Sigmoid colon (tissue), 6 donors: ENCODE measurements at regions not wholly inside any gene's neighbourhood (a gene's known extent, or its start where the extent isn't known, plus 50 kb on each side); places are given as distances from the start of the nearest gene placed in this dataset.

Experiments used
- DNase-seq: peaks from one replicate; pipeline ENCODE4 v3.0.0-alpha.2; 2019
- H3K27ac ChIP-seq, 4 donors: fragments of 200-600 bp; sonication (generic); one replicate each; pipeline ENCODE4 v1.5.1; 2016 to 2019; ENCODE audit warnings: mild to moderate bottlenecking in 1 of 4
- H3K27me3 ChIP-seq, 3 donors: fragments of 200-600 bp; sonication (generic); one replicate each; pipeline ENCODE4 v1.5.1; 2019; ENCODE audit warnings: mild to moderate bottlenecking in 1 of 3
- H3K36me3 ChIP-seq, 4 donors: fragments of 200-600 bp; sonication (generic); one replicate each; pipeline ENCODE4 v1.5.1; 2016 to 2019
- H3K4me1 ChIP-seq, 4 donors: fragments of 200-600 bp; sonication (generic); one replicate each; pipeline ENCODE4 v1.5.1; 2017 to 2019
- H3K4me3 ChIP-seq, 4 donors: fragments of 200-600 bp; sonication (generic); one replicate each; pipeline ENCODE4 v1.5.1; 2017 to 2019; ENCODE audit warnings: mild to moderate bottlenecking in 2 of 4, moderate library complexity in 1 of 4
- H3K9me3 ChIP-seq, 4 donors: fragments of 200-600 bp in 3 of 4; sonication (generic) in 3 of 4; one replicate each; pipeline versions ENCODE4 v1.5.1 to v1.6.1; 2013 to 2019
- EP300 ChIP-seq, 4 donors: sonication (generic); formaldehyde crosslinking; IDR thresholded peaks; one replicate each; pipeline ENCODE4 v1.6.1; 2017; ENCODE audit warnings: antibody characterized with exemption in 4 of 4
- POLR2A ChIP-seq, 2 donors: fragments of 450-650 bp; IDR thresholded peaks; one replicate each; pipeline ENCODE4 v1.6.1; 2016; ENCODE audit warnings: antibody characterized with exemption in 2 of 2, mild to moderate bottlenecking in 2 of 2, moderate library complexity in 2 of 2
- POLR2AphosphoS5 ChIP-seq, 4 donors: sonication (generic); formaldehyde crosslinking; IDR thresholded peaks; one replicate each; pipeline ENCODE4 v1.6.1; 2017; ENCODE audit warnings: antibody characterized with exemption in 4 of 4
- WGBS, 2 donors: extraction: QIAGEN DNeasy Blood & Tissue Kit; methylation state at CpG; one replicate each; pipeline ENCODE4 v1.1.7; 2013; 5-methylcytosine and 5-hydroxymethylcytosine counted together
- intact Hi-C: fragments of 100-400 bp; cut with DNase I; formaldehyde crosslinking; loops from one replicate; pipeline ENCODE4 v1.15.1; 2023
- TF ChIP-seq, protein P1 (sequence below), 4 experiments: fragments of 450-650 bp in 3 of 4; fragments of 200-600 bp in 1 of 4; IDR thresholded peaks; one replicate each; pipeline ENCODE4 v1.5.1; 2016 to 2019; ENCODE audit warnings: antibody characterized with exemption in 4 of 4, mild to moderate bottlenecking in 3 of 4, moderate library complexity in 2 of 4
- donor health status: healthy with polysubstance abuse.
- donor health status: healthy.

- intact Hi-C loops = no loop called here
- no peak for DNase-seq
- H3K4me1 ChIP-seq = no peaks in the 10 kb centered on the region
- H3K27ac ChIP-seq = no peak overlapping the region
- H3K4me3 ChIP-seq = no peak overlapping the region
- no peaks in the 10 kb centered on the region for H3K9me3 ChIP-seq
- H3K27me3 ChIP-seq = no peaks in the 10 kb centered on the region
- TF ChIP-seq EP300 (IDR thresholded peaks at IDR 0.05) (no peak), POLR2AphosphoS5 (IDR thresholded peaks at IDR 0.05) (no peak), POLR2A (IDR thresholded peaks at IDR 0.05) (no peak)
- TF ChIP-seq, protein P1, sequence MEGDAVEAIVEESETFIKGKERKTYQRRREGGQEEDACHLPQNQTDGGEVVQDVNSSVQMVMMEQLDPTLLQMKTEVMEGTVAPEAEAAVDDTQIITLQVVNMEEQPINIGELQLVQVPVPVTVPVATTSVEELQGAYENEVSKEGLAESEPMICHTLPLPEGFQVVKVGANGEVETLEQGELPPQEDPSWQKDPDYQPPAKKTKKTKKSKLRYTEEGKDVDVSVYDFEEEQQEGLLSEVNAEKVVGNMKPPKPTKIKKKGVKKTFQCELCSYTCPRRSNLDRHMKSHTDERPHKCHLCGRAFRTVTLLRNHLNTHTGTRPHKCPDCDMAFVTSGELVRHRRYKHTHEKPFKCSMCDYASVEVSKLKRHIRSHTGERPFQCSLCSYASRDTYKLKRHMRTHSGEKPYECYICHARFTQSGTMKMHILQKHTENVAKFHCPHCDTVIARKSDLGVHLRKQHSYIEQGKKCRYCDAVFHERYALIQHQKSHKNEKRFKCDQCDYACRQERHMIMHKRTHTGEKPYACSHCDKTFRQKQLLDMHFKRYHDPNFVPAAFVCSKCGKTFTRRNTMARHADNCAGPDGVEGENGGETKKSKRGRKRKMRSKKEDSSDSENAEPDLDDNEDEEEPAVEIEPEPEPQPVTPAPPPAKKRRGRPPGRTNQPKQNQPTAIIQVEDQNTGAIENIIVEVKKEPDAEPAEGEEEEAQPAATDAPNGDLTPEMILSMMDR (IDR thresholded peaks at IDR 0.05) = no peak
- no peaks in the 10 kb centered on the region for H3K36me3 ChIP-seq
- WGBS, 2 donors = 88 to 92% methylated on average over 9 of the region's 9 CpGs
Observed at GRCh38 chr18:67789165-67789545, 272.6 kb upstream of the DSEL start.

DNA sequence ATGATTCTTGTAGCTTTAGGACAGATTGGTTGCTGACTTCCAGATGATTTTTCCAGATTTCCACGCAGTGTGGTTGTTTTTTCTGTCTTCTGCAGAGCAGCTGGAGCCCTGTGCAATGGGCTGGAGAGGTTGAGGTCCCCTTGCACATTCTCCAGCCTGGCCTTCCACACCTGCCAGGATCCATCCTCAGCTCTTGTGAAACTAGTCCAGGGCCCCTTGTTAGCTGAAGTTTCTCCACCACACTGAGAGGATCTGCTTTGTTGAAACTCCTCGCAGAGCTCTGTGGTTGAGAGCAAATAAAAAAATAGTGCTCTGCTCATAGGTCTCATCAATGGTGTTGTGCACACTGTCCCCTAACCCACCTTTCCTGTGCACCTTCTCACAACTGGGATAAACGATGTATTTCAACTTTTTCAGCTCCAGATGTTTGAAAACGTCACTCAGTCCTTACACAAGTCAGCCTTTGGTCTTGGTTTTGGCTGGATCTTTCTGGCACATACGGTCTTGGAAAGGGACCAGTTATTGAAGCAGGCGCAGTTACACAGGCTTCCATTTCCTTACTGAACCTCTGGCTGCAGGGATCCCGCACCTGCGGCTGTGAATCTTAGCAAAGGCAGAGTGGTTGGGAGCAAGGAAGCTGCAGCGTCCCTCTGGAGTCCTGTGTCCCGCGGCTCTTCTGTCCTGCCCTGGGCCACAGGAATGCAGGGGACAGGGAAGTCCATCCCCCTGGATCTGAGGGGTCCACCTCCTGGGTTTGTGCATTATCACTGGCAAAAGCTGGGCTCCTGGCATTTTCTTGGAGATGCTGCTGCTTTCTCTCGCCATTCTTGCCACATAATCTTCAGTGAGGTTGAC, 272.0 kb upstream of the DSEL start:
- WGBS, 2 donors = 80 to 86% methylated on average over 12 of the region's 12 CpGs
- intact Hi-C loops = no loop called here
- TF ChIP-seq, protein P1 (IDR thresholded peaks at IDR 0.05) = no peak

DNA sequence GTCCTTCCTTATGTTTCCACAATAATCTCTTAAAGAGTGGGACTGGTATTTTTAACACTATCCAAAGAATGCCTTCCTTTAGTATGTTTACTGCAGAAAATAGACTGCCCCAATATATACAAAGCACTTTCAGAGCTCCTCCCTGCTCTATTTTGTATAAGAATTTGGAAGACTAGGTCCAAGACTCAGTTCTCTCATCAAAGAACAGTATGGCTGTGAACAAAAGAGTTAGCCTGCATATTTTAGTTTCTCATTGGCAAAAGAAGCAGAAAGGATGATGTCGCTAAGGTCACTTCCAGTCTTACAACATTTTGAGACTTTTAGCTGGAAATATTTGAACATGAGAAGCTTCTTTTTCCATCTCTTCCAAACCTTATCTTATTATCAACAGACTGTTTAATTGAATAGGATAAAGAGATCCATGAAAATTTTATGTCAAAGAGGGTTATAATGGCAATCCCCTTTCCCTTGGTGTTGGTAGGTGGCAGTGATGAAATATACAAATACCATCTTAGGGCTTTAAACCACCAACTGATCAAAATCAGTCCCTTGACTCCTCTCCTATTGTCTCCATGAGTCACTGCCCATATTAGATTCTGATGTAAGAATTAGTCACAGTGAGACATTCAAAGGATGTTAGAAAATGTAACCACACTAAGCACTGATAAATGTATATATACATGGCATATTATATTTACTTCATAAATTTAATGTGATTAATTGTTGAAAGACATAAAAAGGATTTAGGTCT, 266.9 kb upstream of the DSEL start:
- intact Hi-C loops = no loop called here
- no peak for DNase-seq
- 89 to 97% methylated on average over 1 of the region's 1 CpG for WGBS, 2 donors
- TF ChIP-seq POLR2A (IDR thresholded peaks at IDR 0.05) = no peak
- TF ChIP-seq POLR2AphosphoS5 (IDR thresholded peaks at IDR 0.05) = no peak
- no peak for TF ChIP-seq EP300 (IDR thresholded peaks at IDR 0.05)
- TF ChIP-seq, protein P1 (IDR thresholded peaks at IDR 0.05) = no peak
- Histone ChIP-seq H3K27me3 (no peaks in the 10 kb centered on the region), H3K27ac (no peak overlapping the region), H3K36me3 (no peaks in the 10 kb centered on the region), H3K4me3 (no peak overlapping the region), H3K4me1 (no peaks in the 10 kb centered on the region), H3K9me3 (no peaks in the 10 kb centered on the region)

More for the DNA sequence above, 272.0 kb upstream of the DSEL start:
- H3K9me3 ChIP-seq = no peaks in the 10 kb centered on the region
- no peaks in the 10 kb centered on the region for H3K4me1 ChIP-seq
- no peaks in the 10 kb centered on the region for H3K36me3 ChIP-seq
- no peak overlapping the region for H3K27ac ChIP-seq
- H3K27me3 ChIP-seq = no peaks in the 10 kb centered on the region
- DNase-seq = no peak
- no peak overlapping the region for H3K4me3 ChIP-seq

DNA sequence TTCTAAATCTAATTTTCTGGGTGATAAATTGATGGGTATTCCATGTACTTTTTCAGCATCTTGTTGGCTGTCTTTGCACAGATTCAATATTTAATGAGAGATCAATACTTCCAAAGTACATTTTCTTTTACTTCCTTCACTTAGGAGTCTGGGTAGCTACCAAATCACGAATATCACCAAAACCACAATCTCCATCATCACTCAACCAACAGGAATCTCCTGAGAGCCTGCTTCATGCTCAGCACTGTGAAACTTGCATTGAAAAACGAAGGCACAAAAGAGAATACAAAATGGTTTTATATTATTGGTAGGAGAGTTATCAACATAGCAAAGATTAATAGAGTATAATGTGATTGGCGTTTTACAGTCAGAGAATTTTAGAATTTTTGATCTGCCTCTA, 261.5 kb upstream of the DSEL start:
- Histone ChIP-seq H3K4me3 (no peak overlapping the region), H3K4me1 (no peaks in the 10 kb centered on the region), H3K27ac (no peak overlapping the region), H3K27me3 (no peaks in the 10 kb centered on the region), H3K36me3 (no peaks in the 10 kb centered on the region), H3K9me3 (no peaks in the 10 kb centered on the region)
- 62 to 72% methylated on average over 3 of the region's 3 CpGs for WGBS, 2 donors
- TF ChIP-seq POLR2AphosphoS5 (IDR thresholded peaks at IDR 0.05) (no peak), EP300 (IDR thresholded peaks at IDR 0.05) (no peak), POLR2A (IDR thresholded peaks at IDR 0.05) (no peak)
- TF ChIP-seq, protein P1 (IDR thresholded peaks at IDR 0.05) = no peak
- no peak for DNase-seq
- intact Hi-C loops = no loop called here
